ENCODE measurements at regions not wholly inside any gene's neighbourhood (a gene's known extent, or its start where the extent isn't known, plus 50 kb on each side); places are given as distances from the start of the nearest gene placed in this dataset.

- no peak overlapping the region for H3K27ac ChIP-seq
- TF ChIP-seq CTCF (IDR thresholded peaks at IDR 0.05) (no peak), ZFX (IDR thresholded peaks at IDR 0.05; ENCODE audit: borderline replicate concordance) (no peak)
Measured at GRCh38 chr12:88399811-88400210, 180.5 kb downstream of the KITLG start.

- TF ChIP-seq ZFX (IDR thresholded peaks at IDR 0.05; ENCODE audit: borderline replicate concordance) (no peak), CTCF (IDR thresholded peaks at IDR 0.05) (no peak)
- no peak overlapping the region for H3K27ac ChIP-seq
Measured at GRCh38 chr12:88400302-88400701, 180.0 kb downstream of the KITLG start.

- no peak overlapping the region for H3K27ac ChIP-seq
- TF ChIP-seq ZFX (IDR thresholded peaks at IDR 0.05; ENCODE audit: borderline replicate concordance) (no peak), CTCF (IDR thresholded peaks at IDR 0.05) (no peak)
Measured at GRCh38 chr12:88401155-88401554, 179.1 kb downstream of the KITLG start.

- TF ChIP-seq ZFX (IDR thresholded peaks at IDR 0.05; ENCODE audit: borderline replicate concordance) = no peak
- TF ChIP-seq CTCF (IDR thresholded peaks at IDR 0.05) = no peak
Measured at GRCh38 chr12:88406905-88407304, 173.4 kb downstream of the KITLG start.

GRCh38 chr12:88408823-88409222 lies 171.4 kb downstream of the KITLG start:
- TF ChIP-seq ZFX (IDR thresholded peaks at IDR 0.05; ENCODE audit: borderline replicate concordance) = no peak
- TF ChIP-seq CTCF (IDR thresholded peaks at IDR 0.05) = no peak
- no peak overlapping the region for H3K27ac ChIP-seq

More at GRCh38 chr12:88406905-88407304, 173.4 kb downstream of the KITLG start:
- no peak overlapping the region for H3K27ac ChIP-seq

GRCh38 chr12:88409257-88409656 lies 171.0 kb downstream of the KITLG start:
- TF ChIP-seq CTCF (IDR thresholded peaks at IDR 0.05) = no peak
- TF ChIP-seq ZFX (IDR thresholded peaks at IDR 0.05; ENCODE audit: borderline replicate concordance) = no peak
- no peak overlapping the region for H3K27ac ChIP-seq

GRCh38 chr12:88411689-88412088 lies 168.6 kb downstream of the KITLG start:
- H3K27ac ChIP-seq = no peak overlapping the region
- TF ChIP-seq CTCF (IDR thresholded peaks at IDR 0.05) (no peak), ZFX (IDR thresholded peaks at IDR 0.05; ENCODE audit: borderline replicate concordance) (no peak)

Measured in 22Rv1 (cell line).